K562 (cell line): ENCODE measurements at regions not wholly inside any gene's neighbourhood (a gene's known extent, or its start where the extent isn't known, plus 50 kb on each side); places are given as distances from the start of the nearest gene placed in this dataset.

Experiments
- BCLAF1 ChIP-seq, 2 experiments: fragments of 450-650 bp in 1 of 2; IDR thresholded peaks; 2 replicates each; pipeline ENCODE4 v1.6.1; 2011 to 2017; ENCODE audit warnings: low read depth in 2 of 2, antibody characterized with exemption in 1 of 2, borderline replicate concordance in 1 of 2, low read length in 1 of 2, mild to moderate bottlenecking in 1 of 2, mixed read lengths in 1 of 2; ENCODE audit not compliant: control insufficient read depth in 1 of 2
- CBX2 ChIP-seq: fragments of 200-600 bp; sonication (generic); IDR thresholded peaks from one replicate; pipeline ENCODE4 v1.6.1; 2012; ENCODE audit warnings: mild to moderate bottlenecking, low read length, inconsistent platforms; ENCODE audit not compliant: insufficient read depth, poor library complexity, severe bottlenecking
- FOXJ3 ChIP-seq: sonication (generic); formaldehyde crosslinking; IDR thresholded peaks from 2 replicates; pipeline ENCODE4 v1.4.0; 2020; ENCODE audit warnings: mild to moderate bottlenecking, missing genetic modification reagents
- KAT8 ChIP-seq: fragments of 450-650 bp; IDR thresholded peaks from 2 replicates; pipeline ENCODE4 v1.6.1; 2016; ENCODE audit warnings: low read depth, mild to moderate bottlenecking
- LEF1 ChIP-seq: fragments of 450-650 bp; IDR thresholded peaks from 2 replicates; pipeline ENCODE4 v1.6.1; 2016; ENCODE audit warnings: mild to moderate bottlenecking
- RBM22 ChIP-seq: fragments of 200-400 bp; formaldehyde crosslinking; IDR thresholded peaks from 2 replicates; pipeline ENCODE4 v1.6.1; 2018; ENCODE audit warnings: low read length, low read depth; ENCODE audit not compliant: poor library complexity, severe bottlenecking
- ZC3H11A ChIP-seq: IDR thresholded peaks from 2 replicates; pipeline ENCODE4 v1.6.1; 2012; ENCODE audit warnings: low read depth, low read length, improper control_type of control experiment
- ZNF311 ChIP-seq: fragments of 250-450 bp; sonication (Bioruptor Pico); IDR thresholded peaks from 2 replicates; pipeline ENCODE4 v1.4.0; 2020; ENCODE audit warnings: mild to moderate bottlenecking, moderate library complexity
- ZNF395 ChIP-seq: fragments of 200-800 bp; sonication (Bioruptor generic); IDR thresholded peaks from 2 replicates; pipeline ENCODE4 v1.6.1; 2017; ENCODE audit warnings: missing genetic modification characterization, missing compliant biosample characterization
- ZNF639 ChIP-seq, 2 experiments: fragments of 200-800 bp in 1 of 2; sonication (Bioruptor generic) in 1 of 2; sonication (generic) in 1 of 2; formaldehyde crosslinking in 1 of 2; IDR thresholded peaks in 1 of 2; conservative IDR thresholded peaks in 1 of 2; 2 replicates each; pipeline versions ENCODE4 v1.5.0 to v1.6.1; 2016 to 2020; ENCODE audit warnings: missing compliant biosample characterization in 1 of 2, missing genetic modification characterization in 1 of 2, missing genetic modification reagents in 1 of 2

- no peak for TF ChIP-seq BCLAF1 (IDR thresholded peaks at IDR 0.05; ENCODE audit: borderline replicate concordance in 1 of 2, control insufficient read depth in 1 of 2, low read depth in 2 of 2, low read length in 1 of 2)
- TF ChIP-seq ZNF311 (CRISPR knock-in tag): no peak
- no peak for TF ChIP-seq KAT8
- no peak for TF ChIP-seq FOXJ3
- no peak for TF ChIP-seq CBX2
- TF ChIP-seq RBM22: no peak
- no peak for TF ChIP-seq ZNF395
- no peak for TF ChIP-seq ZNF639 (CRISPR knock-in tag; conservative IDR thresholded peaks at IDR 0.05 in 1 of 2, IDR thresholded peaks at IDR 0.05 in 1 of 2)
- TF ChIP-seq LEF1: no peak
- no peak for TF ChIP-seq ZC3H11A
- TF ChIP-seq, all 486 proteins: peak for 0
Observed at GRCh38 chr2:203605302-203605701, 70.2 kb upstream of the RAPH1 start (continued).
